Astrocyte of the spinal cord (primary cell): ENCODE measurements at regions not wholly inside any gene's neighbourhood (a gene's known extent, or its start where the extent isn't known, plus 50 kb on each side); places are given as distances from the start of the nearest gene placed in this dataset.
"Not testable (repeated sequence)": the region's sequence is repeated elsewhere in the genome, so short reads cannot be mapped to it uniquely, and the experiment has no call there.

Experiments
- DNase-seq: peaks from one replicate; pipeline ENCODE4 v3.0.0; 2011; ENCODE audit warnings: low read depth, low spot score
- H3K4me3 ChIP-seq: 2 replicates; pipeline ENCODE4 v1.5.1; 2011; ENCODE audit warnings: low read depth, mild to moderate bottlenecking, low read length, moderate library complexity
- in situ Hi-C: cut with HindIII; loops from 2 replicates; pipeline ENCODE4 v1.10.0; 2017; ENCODE audit warnings: low sequenced_read_pairs
- TF ChIP-seq, protein P1 (sequence below): IDR thresholded peaks from 2 replicates; pipeline ENCODE4 v1.5.1; 2012; ENCODE audit warnings: low read depth, mild to moderate bottlenecking, low read length, inconsistent platforms

DNA sequence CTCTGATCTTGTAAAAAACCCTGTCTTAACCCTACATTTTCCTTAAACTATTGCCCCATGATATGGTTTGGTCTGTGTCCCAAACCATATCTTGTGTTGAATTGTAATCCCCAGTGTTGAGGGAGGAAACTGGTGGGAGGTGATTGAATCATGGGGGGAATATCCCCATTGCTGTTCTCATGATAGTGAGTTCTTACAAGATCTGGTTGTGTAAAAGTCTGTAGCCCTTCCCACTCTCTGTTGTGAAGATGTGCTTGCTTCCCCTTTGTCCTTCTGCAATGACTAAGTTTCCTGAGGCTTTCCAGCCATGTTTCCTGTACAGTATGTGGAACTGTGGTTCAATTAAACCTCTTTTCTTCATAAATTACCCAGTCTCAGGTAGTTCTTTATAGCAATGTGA, 881.4 kb downstream of the DIPK2A start:
- H3K4me3 ChIP-seq, result no peak overlapping the region
- no peak for DNase-seq
- TF ChIP-seq, protein P1, sequence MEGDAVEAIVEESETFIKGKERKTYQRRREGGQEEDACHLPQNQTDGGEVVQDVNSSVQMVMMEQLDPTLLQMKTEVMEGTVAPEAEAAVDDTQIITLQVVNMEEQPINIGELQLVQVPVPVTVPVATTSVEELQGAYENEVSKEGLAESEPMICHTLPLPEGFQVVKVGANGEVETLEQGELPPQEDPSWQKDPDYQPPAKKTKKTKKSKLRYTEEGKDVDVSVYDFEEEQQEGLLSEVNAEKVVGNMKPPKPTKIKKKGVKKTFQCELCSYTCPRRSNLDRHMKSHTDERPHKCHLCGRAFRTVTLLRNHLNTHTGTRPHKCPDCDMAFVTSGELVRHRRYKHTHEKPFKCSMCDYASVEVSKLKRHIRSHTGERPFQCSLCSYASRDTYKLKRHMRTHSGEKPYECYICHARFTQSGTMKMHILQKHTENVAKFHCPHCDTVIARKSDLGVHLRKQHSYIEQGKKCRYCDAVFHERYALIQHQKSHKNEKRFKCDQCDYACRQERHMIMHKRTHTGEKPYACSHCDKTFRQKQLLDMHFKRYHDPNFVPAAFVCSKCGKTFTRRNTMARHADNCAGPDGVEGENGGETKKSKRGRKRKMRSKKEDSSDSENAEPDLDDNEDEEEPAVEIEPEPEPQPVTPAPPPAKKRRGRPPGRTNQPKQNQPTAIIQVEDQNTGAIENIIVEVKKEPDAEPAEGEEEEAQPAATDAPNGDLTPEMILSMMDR, result no peak
- in situ Hi-C loops, result no loop called here

DNA sequence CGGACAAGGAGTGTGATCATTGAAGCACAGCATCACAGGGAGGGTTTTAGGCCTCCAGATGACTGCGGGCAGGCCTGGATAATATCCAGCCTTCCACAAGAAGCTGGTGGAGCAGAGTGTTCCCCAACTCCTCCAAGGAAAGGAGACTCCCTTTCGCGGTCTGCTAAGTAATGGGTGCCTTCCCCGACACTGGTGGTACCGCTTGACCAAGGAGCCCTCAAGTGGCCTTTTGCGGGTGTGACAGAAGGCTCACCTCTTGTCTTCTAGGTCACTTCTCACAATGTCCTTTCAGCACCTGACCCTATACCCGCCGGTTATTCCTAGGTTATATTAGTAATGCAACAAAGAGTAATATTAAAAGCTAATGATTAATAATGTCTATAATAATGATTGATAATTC, 882.4 kb downstream of the DIPK2A start:
- DNase-seq, in situ Hi-C loops, H3K4me3 ChIP-seq: not testable (repeated sequence)

GRCh38 chr3:144859161-144859560, 887.5 kb downstream of the DIPK2A start:
- TF ChIP-seq, protein P1, result no peak
- no peak overlapping the region for H3K4me3 ChIP-seq
- DNase-seq, result no peak
- in situ Hi-C loops, result no loop called here

GRCh38 chr3:144864646-144865045, 893.0 kb downstream of the DIPK2A start:
- no peak for DNase-seq
- TF ChIP-seq, protein P1, result no peak
- H3K4me3 ChIP-seq, result no peak overlapping the region
- in situ Hi-C loops, result no loop called here

DNA sequence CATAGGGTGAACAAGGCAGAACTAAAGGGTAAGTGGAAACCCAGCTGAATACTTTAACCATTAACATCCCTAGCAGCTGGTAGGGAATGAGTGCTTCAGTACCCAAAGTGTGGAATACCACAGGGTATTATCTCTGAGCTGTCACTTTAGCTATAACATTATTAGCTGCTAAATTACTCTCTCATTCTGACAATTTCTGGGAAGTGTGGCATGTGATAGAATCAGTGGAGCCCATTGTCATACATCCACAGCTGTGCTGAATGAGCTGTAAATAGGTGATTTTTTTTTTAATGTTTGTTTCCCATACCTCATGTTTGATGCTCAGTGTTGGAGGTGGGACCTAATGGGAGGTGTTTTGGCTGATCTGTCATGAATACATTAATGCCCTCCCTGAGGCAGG, 894.3 kb downstream of the DIPK2A start:
- in situ Hi-C loops, result no loop called here
- no peak overlapping the region for H3K4me3 ChIP-seq
- DNase-seq, result no peak
- TF ChIP-seq, protein P1, result no peak

- no peak for DNase-seq
- TF ChIP-seq, protein P1, result no peak
- in situ Hi-C loops, result no loop called here
- no peak overlapping the region for H3K4me3 ChIP-seq
Observed at GRCh38 chr3:144866476-144866875, 894.9 kb downstream of the DIPK2A start.

GRCh38 chr3:144868506-144868905, 896.9 kb downstream of the DIPK2A start:
- no peak for DNase-seq
- in situ Hi-C loops, result no loop called here
- H3K4me3 ChIP-seq, result no peak overlapping the region
- TF ChIP-seq, protein P1, result no peak
